Neural crest cell (in vitro differentiated cells): ENCODE measurements at regions not wholly inside any gene's neighbourhood (a gene's known extent, or its start where the extent isn't known, plus 50 kb on each side); places are given as distances from the start of the nearest gene placed in this dataset.

ENCODE experiments used
- DNase-seq: peaks from one replicate; pipeline ENCODE4 v3.0.0; 2021; ENCODE audit warnings: low read depth, mixed read lengths, low spot score
- H3K27ac Mint-ChIP-seq: one replicate; pipeline ENCODE4 v1.8.0; 2021; ENCODE audit warnings: mild to moderate bottlenecking, mixed read lengths; ENCODE audit not compliant: unreplicated experiment
- H3K27me3 Mint-ChIP-seq: 2 replicates; pipeline ENCODE4 v1.8.0; 2021; ENCODE audit warnings: low read depth, mild to moderate bottlenecking, mixed read lengths
- H3K36me3 Mint-ChIP-seq: 2 replicates; pipeline ENCODE4 v1.8.0; 2021; ENCODE audit warnings: low read depth, mild to moderate bottlenecking, mixed read lengths
- H3K4me1 Mint-ChIP-seq: 2 replicates; pipeline ENCODE4 v1.8.0; 2021; ENCODE audit warnings: mixed read lengths
- H3K4me3 Mint-ChIP-seq: one replicate; pipeline ENCODE4 v1.8.0; 2021; ENCODE audit warnings: mild to moderate bottlenecking, mixed read lengths
- H3K9me3 Mint-ChIP-seq: 2 replicates; pipeline ENCODE4 v1.8.0; 2021; ENCODE audit warnings: mixed read lengths
- TF ChIP-seq, protein P1 (sequence below): fragments of 200-600 bp; sonication (generic); conservative IDR thresholded peaks from 2 replicates; pipeline ENCODE4 v1.5.0; 2021; ENCODE audit warnings: antibody characterized with exemption, mild to moderate bottlenecking

DNA sequence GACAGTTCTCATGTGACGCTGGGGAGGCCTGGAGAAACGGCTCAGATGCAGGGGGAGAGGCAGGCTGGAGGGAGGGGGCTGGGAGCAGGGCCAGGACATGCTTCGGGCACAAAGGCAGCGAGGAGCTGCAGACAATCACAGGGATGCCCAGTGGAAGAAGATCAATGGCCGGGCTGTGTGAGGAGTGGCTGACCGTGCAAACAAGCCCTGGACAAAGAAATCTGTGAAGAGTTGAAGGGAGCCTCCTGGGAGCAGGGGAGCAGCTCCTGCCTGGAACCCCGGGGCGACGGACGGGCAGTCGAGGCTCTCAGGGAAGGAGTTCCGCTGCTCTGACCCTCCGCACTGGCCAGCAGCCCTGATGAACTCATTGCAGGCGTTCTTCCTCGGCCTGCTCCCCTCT, 126.7 kb upstream of the B3GAT1 start:
- Mint-ChIP-seq H3K27me3 (no peaks in the 10 kb centered on the region), H3K4me3 (no peak overlapping the region), H3K9me3 (no peaks in the 10 kb centered on the region), H3K4me1 (peaks cover 26% of the 10 kb centered on the region), H3K27ac (peak overlapping the region; percentile 28), H3K36me3 (no peaks in the 10 kb centered on the region)
- no peak for DNase-seq
- TF ChIP-seq, protein P1, sequence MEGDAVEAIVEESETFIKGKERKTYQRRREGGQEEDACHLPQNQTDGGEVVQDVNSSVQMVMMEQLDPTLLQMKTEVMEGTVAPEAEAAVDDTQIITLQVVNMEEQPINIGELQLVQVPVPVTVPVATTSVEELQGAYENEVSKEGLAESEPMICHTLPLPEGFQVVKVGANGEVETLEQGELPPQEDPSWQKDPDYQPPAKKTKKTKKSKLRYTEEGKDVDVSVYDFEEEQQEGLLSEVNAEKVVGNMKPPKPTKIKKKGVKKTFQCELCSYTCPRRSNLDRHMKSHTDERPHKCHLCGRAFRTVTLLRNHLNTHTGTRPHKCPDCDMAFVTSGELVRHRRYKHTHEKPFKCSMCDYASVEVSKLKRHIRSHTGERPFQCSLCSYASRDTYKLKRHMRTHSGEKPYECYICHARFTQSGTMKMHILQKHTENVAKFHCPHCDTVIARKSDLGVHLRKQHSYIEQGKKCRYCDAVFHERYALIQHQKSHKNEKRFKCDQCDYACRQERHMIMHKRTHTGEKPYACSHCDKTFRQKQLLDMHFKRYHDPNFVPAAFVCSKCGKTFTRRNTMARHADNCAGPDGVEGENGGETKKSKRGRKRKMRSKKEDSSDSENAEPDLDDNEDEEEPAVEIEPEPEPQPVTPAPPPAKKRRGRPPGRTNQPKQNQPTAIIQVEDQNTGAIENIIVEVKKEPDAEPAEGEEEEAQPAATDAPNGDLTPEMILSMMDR = no peak

DNA sequence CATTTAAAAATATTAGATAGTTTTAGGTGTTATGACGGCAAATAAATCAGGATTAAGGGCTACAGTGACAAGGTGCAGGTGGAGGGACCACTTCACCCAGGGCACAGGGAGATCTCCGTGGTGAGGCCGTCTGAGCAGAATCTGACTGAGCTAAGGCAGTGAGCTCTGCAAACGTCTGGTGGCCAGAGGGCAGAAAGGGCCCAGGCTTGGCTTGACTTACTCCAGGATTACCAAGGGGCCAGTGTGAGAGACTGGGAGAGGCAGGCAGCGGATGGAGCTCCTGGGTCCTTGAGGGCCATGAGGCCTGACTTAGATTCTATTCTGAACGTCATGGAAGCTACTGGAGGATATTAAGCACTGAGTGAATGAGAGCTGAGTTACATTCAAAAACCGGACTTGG, 125.9 kb upstream of the B3GAT1 start:
- Mint-ChIP-seq H3K9me3 (no peaks in the 10 kb centered on the region), H3K36me3 (no peaks in the 10 kb centered on the region)
- no peak for DNase-seq

DNA sequence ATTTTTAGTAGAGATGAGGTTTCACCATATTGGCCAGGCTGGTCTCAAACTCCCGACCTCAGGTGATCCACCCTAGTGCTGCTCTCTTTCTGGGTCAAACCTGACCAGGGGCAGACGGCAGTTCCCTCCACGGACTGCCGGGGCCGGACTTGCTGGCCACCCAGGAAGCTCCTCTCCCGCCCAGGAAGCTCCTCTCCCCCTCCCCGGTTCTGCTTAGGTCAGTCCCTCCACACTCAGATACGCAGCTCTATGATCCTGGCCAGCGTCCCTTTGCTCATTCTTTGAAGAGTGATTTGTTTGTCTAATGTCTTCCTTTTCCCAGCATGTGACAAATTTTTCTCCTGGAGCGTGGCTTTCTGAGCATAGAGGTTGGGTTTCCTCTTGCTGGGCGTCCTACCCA, 125.3 kb upstream of the B3GAT1 start:
- Mint-ChIP-seq H3K27ac (no peak overlapping the region), H3K27me3 (no peaks in the 10 kb centered on the region), H3K4me1 (peaks cover 26% of the 10 kb centered on the region), H3K4me3 (no peak overlapping the region), H3K9me3 (no peaks in the 10 kb centered on the region), H3K36me3 (no peaks in the 10 kb centered on the region)
- no peak for DNase-seq
- TF ChIP-seq, protein P1 = no peak

More for the DNA sequence above, 125.9 kb upstream of the B3GAT1 start:
- Mint-ChIP-seq H3K4me1 (peaks cover 26% of the 10 kb centered on the region), H3K4me3 (no peak overlapping the region), H3K27ac (no peak overlapping the region), H3K27me3 (no peaks in the 10 kb centered on the region)
- TF ChIP-seq, protein P1 = no peak

DNA sequence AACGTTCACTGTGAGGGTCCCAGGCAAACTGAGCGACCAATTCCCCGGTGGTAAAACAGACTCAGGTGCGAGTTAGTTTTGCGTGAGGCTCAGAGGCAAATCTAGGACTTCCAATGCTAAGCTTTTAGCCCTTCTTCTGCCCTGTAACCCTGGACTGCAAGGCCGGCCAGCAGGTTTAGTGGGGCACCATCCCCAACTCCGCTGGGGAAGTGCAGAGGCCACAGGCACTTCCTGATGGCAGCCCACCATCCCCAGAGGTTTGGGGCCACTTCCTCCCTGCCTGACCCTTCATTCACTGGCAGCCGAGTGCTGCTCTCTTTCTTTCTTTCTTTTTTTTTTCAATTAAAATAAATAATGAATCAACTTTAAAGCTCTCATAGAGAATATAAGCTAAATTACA, 124.6 kb upstream of the B3GAT1 start:
- no peak overlapping the region for H3K4me3 Mint-ChIP-seq
- TF ChIP-seq, protein P1 = no peak
- no peak for DNase-seq
- peaks cover 32% of the 10 kb centered on the region for H3K4me1 Mint-ChIP-seq
- H3K27me3 Mint-ChIP-seq = no peaks in the 10 kb centered on the region
- no peaks in the 10 kb centered on the region for H3K9me3 Mint-ChIP-seq
- H3K27ac Mint-ChIP-seq = no peak overlapping the region
- H3K36me3 Mint-ChIP-seq = no peaks in the 10 kb centered on the region

DNA sequence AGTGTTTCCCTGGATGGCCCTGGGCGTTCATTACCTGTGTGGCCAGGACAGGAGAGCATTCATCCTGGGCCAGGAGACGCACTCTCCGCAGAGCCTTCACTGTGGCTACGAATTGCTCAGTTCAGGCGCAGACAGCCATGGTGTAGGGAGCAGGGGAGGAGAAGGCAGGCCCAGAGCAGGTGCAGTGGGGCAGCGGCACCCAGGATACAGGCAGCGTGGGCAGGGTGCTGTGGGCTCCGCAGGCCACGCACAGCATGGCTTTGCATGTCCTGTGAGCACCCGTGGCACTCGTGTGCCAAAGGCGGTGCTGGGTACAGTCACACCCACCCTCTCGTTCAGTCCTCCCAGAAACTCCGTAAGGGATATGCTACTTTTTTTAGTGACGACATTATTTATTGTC, 124.2 kb upstream of the B3GAT1 start:
- Mint-ChIP-seq H3K4me3 (no peak overlapping the region), H3K9me3 (no peaks in the 10 kb centered on the region), H3K27me3 (no peaks in the 10 kb centered on the region), H3K4me1 (peaks cover 37% of the 10 kb centered on the region), H3K27ac (no peak overlapping the region), H3K36me3 (no peaks in the 10 kb centered on the region)
- no peak for DNase-seq
- TF ChIP-seq, protein P1 = no peak
